ENCODE measurements at regions not wholly inside any gene's neighbourhood (a gene's known extent, or its start where the extent isn't known, plus 50 kb on each side); places are given as distances from the start of the nearest gene placed in this dataset.

DNA sequence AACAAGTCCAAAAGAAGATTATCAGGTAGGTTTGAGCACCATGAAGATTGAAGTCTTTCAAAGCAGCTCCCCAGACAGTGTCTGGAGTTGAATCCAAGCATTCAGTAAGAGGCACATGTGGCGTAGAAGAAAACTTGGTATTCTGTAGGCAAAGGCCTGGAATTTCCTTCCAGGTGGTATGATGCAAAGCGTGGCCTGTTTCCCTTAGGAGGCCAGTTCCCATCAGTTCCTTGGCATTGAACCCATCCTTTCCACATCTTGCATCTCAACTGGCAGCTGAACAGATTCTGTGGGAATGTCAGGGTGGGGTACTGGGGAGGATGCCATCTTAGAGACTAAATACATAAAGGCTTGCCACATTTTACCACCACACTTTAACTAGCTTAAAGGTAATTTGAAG lies 516.0 kb downstream of the BTBD3 start:
- Histone ChIP-seq H3K27ac (no peak overlapping the region), H3K9me3 (no peaks in the 10 kb centered on the region), H3K4me3 (no peak overlapping the region), H3K36me3 (ENCODE audit: insufficient read depth in 1 of 2, low read depth in 1 of 2) (no peaks in the 10 kb centered on the region), H3K4me1 (no peaks in the 10 kb centered on the region), H3K27me3 (ENCODE audit: insufficient read depth in 3 of 3, low read length in 2 of 3) (no peaks in the 10 kb centered on the region)
- no peak for DNase-seq
- no peak for ATAC-seq
- WGBS, 3 donors = 84 to 89% (median 88%) methylated on average over 2 of the region's 2 CpGs
- TF ChIP-seq, protein P1, sequence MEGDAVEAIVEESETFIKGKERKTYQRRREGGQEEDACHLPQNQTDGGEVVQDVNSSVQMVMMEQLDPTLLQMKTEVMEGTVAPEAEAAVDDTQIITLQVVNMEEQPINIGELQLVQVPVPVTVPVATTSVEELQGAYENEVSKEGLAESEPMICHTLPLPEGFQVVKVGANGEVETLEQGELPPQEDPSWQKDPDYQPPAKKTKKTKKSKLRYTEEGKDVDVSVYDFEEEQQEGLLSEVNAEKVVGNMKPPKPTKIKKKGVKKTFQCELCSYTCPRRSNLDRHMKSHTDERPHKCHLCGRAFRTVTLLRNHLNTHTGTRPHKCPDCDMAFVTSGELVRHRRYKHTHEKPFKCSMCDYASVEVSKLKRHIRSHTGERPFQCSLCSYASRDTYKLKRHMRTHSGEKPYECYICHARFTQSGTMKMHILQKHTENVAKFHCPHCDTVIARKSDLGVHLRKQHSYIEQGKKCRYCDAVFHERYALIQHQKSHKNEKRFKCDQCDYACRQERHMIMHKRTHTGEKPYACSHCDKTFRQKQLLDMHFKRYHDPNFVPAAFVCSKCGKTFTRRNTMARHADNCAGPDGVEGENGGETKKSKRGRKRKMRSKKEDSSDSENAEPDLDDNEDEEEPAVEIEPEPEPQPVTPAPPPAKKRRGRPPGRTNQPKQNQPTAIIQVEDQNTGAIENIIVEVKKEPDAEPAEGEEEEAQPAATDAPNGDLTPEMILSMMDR (IDR thresholded peaks at IDR 0.05) = no peak
- intact Hi-C loops (cut with DNase I) = no loop called here

DNA sequence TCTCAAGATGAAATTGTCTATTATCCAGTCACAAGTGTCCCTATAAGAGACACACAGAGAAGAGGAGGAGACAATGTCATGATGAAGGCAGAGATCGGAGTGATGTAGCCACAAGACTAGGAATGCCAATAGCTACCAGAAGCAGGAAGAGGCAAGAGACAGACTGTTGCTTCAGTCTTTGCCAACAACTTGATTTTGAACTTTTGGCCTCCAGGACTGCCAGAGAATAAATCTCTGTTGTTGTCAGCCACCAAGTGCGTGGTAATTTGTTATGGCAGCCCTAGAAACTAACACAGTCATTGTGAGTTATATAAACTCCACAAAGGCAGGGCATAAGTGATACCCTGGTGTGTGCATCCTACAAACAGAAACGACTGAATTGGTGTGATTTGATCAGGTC lies 517.0 kb downstream of the BTBD3 start:
- DNase-seq = no peak
- Histone ChIP-seq H3K27ac (no peak overlapping the region), H3K36me3 (ENCODE audit: insufficient read depth in 1 of 2, low read depth in 1 of 2) (no peaks in the 10 kb centered on the region), H3K9me3 (no peaks in the 10 kb centered on the region), H3K4me1 (no peaks in the 10 kb centered on the region), H3K4me3 (no peak overlapping the region), H3K27me3 (ENCODE audit: insufficient read depth in 3 of 3, low read length in 2 of 3) (no peaks in the 10 kb centered on the region)
- WGBS, 3 donors = 25 to 33% (median 26%) methylated on average over 3 of the region's 3 CpGs
- TF ChIP-seq, protein P1 (IDR thresholded peaks at IDR 0.05) = no peak
- intact Hi-C loops (cut with DNase I) = no loop called here
- ATAC-seq = no peak

DNA sequence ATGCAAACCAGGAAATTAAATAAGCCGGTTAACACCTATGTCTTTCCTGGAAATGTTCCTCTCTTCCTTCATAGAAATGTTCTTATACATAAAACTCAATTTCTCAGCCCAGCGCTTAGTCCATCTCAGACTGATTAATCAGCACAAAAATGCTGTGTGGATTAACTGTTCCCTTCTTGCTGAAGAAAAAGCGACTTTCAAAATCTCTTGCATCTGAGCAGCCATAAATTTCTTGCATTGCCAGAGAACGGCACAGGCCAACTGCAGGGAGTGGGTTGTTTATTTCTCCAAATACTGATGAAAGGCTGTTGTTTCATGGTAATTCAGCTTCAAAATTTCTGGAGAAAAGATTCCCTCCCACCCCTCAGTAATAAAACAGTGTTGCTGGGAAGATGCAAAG lies 517.6 kb downstream of the BTBD3 start:
- ATAC-seq (no peak), DNase-seq (no peak)
- whole genome bisulfite sequencing, 3 donors = 19 to 34% (median 28%) methylated on average over 4 of the region's 4 CpGs

DNA sequence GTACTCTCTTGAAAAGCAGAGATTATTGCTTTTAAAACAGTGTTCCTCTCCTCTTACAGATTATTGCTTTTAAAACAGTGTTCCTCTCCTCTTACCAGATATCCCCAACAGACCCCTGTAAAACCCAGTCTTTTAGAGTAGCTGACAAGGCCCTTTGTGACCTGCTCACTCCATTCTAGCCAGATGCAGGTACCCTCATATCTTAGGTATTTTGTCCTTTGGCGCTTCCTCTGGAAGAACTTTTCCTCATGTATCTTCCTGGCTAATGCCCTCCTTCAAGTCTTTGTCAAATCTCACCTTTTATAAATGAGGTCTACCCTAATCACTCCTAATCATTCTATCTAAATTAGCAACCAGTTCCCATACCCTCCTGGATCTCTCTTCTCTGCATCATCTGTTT lies 536.0 kb downstream of the BTBD3 start:
- H3K4me3 ChIP-seq = no peak overlapping the region
- no peaks in the 10 kb centered on the region for H3K4me1 ChIP-seq
- DNase-seq (no peak), ATAC-seq (no peak)
- intact Hi-C loops (cut with DNase I) = no loop called here
- WGBS, 3 donors = 96 to 98% (median 96%) methylated on average over 1 of the region's 1 CpG
- no peaks in the 10 kb centered on the region for H3K27me3 ChIP-seq (ENCODE audit: insufficient read depth in 3 of 3, low read length in 2 of 3)
- TF ChIP-seq, protein P1 (IDR thresholded peaks at IDR 0.05) = no peak
- H3K36me3 ChIP-seq (ENCODE audit: insufficient read depth in 1 of 2, low read depth in 1 of 2) = no peaks in the 10 kb centered on the region
- H3K27ac ChIP-seq = no peak overlapping the region
- no peaks in the 10 kb centered on the region for H3K9me3 ChIP-seq

More for the DNA sequence above, 517.6 kb downstream of the BTBD3 start:
- no peaks in the 10 kb centered on the region for H3K36me3 ChIP-seq (ENCODE audit: insufficient read depth in 1 of 2, low read depth in 1 of 2)
- no peaks in the 10 kb centered on the region for H3K27me3 ChIP-seq (ENCODE audit: insufficient read depth in 3 of 3, low read length in 2 of 3)
- H3K4me3 ChIP-seq = no peak overlapping the region
- no peaks in the 10 kb centered on the region for H3K4me1 ChIP-seq
- H3K27ac ChIP-seq = no peak overlapping the region
- intact Hi-C loops (cut with DNase I) = no loop called here
- TF ChIP-seq, protein P1 (IDR thresholded peaks at IDR 0.05) = no peak
- no peaks in the 10 kb centered on the region for H3K9me3 ChIP-seq

DNA sequence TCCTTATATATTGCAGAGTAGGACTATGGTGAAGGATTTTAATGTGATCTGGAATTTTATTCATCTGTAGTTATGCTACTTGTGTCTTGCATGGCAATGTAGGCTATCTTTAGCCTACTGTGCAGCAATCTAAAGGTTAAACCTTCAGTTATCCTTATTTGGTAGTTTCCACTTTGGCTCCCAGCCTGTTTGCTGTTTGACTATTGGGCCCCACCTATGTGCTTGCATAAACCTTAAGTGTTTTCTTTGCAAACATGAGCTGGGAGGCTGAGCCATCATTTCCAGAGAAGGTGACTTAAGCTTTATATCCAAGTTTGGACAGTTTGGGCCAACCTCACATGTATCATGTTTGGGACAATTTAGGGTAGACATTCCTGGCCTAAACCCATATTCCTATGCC lies 537.5 kb downstream of the BTBD3 start:
- H3K27ac ChIP-seq = no peak overlapping the region
- H3K4me3 ChIP-seq = no peak overlapping the region
- no peaks in the 10 kb centered on the region for H3K9me3 ChIP-seq
- TF ChIP-seq, protein P1 (IDR thresholded peaks at IDR 0.05) = no peak
- no peaks in the 10 kb centered on the region for H3K36me3 ChIP-seq (ENCODE audit: insufficient read depth in 1 of 2, low read depth in 1 of 2)
- no peaks in the 10 kb centered on the region for H3K27me3 ChIP-seq (ENCODE audit: insufficient read depth in 3 of 3, low read length in 2 of 3)
- no peaks in the 10 kb centered on the region for H3K4me1 ChIP-seq
- intact Hi-C loops (cut with DNase I) = no loop called here
- DNase-seq = no peak
- ATAC-seq = no peak
